NCI-H146 (cell line): ENCODE measurements at regions not wholly inside any gene's neighbourhood (a gene's known extent, or its start where the extent isn't known, plus 50 kb on each side); places are given as distances from the start of the nearest gene placed in this dataset.

Experiments used
- DNase-seq: peaks from one replicate; lab custom pipeline; 2025; lab: John Stamatoyannopoulos, UW

DNA sequence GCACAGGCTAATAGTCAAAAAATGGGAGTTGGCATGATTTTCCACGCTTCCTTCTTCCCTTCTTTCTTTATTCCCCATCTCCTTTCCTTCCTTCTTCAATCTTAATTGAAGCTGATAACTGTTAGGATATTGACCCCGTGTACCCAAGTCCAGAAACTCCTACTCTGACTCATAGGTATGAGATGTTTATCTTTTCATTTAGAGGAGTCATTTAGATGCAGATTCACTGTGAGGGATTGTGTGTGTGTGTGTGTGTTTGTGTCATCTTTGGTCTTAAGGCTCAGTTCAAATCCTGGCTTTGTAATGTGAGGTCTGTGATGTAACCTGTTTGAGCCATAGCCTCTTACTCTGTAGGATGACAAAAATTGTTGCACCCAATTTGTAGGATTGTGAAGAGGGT lies 332.0 kb upstream of the MAF start:
- DNase-seq, result no peak

DNA sequence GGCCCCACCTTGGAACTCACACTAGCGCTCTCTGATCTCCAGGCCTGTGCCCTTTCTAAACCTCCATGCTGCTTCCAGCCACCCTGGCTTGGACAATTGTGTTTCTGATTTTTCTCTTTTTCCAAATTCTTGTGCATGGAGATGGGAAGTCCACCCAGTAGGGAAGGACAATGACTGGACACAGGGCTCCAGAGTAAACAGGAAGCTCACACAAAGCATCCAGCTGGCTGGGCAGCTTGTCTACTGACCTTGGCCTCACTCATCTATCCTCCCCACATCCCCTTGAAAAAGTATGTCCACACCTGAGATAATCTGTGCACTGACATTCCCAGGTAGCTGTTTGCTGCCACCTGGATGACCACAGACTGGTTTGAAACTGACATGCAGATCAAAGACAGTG lies 331.2 kb upstream of the MAF start:
- no peak for DNase-seq

DNA sequence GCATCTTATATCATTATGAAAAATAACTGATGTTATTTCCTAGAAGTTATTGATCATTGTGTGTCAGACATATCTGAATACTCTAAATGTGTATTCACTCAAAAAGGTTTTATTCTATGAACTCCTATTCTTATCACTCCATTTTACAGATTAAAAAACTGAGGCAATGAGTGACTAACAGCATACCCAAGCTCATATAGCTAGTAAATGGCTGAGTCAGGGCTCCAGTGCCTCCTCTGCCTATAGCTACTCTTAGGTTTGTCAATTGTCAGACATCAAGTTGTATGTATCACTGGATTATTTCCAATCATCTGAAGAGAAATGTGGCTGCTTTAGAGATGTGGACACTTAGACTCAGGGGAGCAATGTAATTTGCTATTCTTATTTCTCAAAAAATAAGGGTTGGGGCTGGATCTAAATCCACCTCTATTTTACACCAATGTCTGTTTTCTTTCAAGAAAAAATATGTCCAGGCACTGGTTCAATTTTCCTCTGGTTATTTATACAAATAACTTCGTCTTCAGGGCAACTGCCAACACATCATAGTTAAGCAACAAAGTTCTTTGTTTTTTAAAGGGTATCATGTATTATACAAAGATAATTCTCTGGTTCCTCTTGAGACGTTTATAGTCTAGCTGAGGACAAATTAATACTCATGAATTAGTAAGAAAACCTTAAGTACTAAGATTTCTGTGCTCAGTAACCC lies 328.9 kb upstream of the MAF start:
- DNase-seq, result no peak

DNA sequence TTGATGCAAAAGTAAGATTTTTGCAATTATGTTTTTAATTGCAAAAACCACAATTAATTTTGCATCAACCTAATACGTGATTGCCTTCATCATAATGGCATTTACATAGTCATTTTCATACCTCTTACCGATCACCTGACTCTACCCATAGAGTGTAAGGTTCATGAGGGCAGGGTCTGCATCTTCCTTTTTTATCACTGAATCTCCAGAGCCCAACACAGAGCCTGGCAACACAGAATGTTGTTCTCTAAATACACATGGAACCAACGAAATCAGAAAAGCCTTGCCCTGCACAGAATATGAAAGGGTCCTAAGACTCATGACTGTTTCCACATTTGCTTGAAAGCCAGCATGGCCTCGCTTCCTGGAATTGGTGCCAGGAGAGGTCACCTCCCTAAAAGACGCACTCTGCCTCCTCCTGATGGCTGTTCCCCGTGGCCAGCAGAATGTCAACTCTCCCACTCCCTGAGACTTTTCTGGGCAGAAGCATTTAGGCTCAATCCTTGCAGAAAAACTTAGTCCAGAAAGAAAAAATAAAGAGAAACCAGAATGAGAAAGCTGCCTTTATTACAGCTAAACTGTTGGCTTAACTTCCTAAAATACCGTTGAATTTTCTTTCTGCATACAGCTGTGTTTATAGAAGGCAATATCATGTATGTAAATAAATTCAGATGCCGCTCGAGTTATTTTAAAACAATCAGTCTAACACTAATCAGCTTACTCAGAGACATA lies 327.8 kb upstream of the MAF start:
- no peak for DNase-seq

DNA sequence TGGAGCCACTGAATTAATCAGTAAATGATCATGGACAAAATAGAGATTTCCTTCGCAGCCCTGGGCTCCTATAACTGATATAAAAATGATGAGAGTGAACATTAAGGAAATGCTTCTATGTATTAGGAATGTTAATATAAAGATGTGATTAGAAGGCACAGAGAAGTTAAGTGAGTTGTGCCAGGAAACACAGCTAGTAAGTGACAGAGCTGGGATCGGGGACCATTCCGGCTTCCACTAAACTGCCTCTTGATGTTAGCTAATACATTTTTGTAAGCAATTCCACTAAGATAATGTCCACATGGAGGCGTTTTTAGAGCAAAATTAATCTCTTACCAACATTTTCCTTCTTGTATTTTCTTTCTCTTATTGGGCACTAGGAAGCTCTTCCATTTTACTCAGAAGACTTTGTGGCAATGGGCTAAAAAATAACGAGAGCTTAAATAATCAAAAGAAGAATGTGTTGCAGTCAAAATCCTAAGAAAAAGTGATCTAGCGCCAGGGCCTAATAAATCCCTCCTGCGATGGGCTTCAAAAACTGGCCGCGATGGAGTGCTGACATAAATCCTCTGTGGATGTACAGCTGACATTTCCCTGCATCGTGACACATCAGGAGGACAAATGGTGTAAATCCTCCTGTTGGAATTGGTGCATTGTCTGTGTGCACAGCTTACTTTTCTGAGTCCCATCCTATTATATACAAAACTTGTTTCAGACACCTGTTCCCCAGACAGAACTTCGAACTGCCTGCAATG lies 326.1 kb upstream of the MAF start:
- DNase-seq, result no peak

DNA sequence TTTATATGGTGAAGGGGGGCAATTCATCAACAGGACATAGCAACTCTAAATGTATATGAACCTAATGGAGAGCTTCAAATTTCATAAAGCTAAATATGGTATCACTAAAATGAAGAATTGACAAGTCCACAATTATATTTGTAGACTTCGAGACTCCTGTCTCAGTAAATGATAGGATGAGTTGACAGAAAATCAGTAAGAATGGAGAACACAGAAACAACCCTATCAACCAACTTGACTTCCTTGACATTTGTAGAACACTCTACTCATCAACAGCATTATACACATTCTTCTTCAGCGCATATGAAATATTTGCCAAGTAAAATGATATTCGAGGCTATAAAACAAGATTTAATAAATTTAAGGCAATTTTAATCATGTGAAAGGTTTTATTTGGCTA lies 322.9 kb upstream of the MAF start:
- no peak for DNase-seq

DNA sequence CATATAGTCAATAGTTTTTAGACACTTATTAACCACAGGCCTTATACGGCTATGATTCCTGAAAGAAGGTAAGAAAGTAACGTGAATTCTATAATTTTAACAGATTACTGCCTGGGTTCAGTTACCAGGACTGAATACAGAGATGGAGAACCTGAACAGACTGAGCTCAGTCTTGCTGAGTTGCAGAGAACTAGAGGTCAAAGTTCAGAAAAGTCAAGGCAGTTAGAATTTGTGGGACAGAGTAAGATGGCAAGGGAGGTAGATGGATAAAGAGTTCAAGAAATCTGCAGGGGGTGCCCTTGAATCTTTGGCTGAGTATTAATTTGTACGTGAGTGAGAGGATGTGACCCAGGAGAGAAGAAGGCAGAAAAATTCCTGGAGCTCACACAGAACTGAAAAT lies 320.1 kb upstream of the MAF start:
- DNase-seq, result no peak

DNA sequence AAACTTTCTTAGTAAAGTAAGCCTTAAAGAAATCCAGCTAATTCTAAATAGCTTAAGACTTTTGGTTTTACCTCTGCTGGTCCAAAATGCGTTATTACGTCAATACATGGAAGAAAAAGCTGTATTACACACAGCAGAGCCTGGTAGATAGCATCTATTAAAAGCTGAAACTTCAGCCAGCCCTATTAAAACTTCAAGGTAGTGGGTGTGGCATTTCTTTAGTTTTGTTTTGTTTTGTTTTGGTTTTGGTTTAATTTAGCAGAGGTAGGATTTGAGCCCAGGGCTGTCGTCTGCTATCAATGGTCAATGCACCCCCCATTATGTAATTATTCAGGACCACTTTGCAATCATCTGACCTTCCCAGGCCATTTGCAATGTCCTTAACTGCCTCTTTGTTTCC lies 318.4 kb upstream of the MAF start:
- no peak for DNase-seq

DNA sequence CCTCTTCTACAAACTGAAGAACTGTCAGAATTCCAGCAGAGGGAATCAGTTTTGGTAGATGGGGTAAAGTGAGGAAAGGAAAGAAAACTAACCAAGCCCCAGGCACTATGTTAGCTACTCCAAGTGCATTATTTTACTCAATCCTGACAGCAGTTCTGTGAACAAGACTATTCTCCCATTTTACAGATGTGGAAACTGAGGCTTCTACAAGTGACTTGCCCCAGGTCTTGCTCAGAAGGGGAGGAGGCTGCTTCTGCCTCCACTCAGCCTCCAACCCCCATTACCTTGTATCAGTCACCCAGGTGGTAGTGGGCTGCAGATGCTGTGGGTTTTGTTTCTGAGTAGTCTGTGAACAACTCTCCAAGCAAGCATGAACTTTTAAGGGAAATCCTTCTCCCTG lies 315.2 kb upstream of the MAF start:
- no peak for DNase-seq

DNA sequence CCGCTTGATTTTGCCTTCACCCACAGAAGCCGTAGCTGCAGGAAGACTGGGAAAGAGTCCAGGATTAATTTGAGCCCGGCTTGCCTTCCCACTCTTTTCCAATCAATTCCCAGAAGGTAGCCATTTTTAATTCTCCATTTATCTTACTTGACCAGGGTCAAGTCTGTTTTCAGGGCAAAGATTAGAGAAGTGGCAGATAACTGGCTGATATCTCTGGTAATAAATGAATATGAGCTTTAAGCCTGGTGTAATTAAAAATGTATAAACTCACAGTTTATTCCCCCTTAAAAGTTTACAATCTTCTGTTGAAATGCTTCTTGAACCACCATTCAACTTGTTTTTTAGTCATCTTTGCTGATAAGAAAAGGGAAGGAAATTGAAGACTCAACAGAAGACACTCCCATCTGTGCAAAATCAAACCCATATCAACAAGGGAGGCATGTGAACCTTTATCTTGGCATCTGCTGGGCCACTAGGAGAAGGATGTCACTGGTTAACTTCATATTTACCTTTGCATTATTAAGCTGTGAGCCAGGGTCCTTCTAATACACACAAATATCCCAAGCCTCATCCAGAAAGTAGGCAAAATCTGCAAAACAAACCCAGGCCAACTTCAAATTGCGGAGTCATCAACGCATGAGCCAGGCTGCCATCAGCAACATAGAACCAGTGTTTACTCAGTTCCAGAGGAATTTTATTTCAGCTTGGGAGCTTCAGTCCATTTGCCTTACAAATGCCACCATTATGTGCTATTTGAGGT lies 314.6 kb upstream of the MAF start:
- no peak for DNase-seq

DNA sequence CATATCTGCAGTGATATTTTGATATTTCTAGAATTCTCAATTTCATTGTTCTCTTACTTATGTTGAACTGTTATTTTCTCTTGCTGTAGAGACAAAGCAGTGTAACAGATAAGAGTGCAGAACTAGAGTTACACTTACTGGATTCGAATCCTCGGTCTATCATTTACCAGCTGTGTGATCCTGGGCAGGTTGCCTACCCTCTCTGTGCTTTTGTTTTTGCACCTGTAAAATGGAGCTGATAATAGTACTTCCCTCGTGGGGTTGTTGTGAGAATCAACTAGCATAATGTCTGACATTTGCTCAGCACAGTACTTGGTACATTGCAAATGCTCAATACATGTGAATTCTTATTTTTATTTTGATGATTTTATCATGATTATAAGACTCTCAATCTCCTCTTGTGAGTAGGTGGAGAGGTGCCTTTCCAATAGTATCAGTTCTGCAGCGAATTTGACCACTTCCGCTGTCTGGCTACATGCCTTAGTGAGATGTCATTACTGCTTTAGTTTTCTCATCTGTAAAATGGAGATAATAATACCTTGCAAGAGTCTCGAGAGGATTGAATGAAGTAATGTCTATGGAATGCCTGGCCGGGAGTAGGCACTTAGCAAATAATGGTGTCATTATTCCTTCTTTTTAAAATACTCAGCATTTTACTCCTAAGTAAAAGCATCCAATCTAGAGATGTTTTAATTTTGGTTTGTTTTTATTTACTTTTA lies 312.2 kb upstream of the MAF start:
- DNase-seq, result no peak

DNA sequence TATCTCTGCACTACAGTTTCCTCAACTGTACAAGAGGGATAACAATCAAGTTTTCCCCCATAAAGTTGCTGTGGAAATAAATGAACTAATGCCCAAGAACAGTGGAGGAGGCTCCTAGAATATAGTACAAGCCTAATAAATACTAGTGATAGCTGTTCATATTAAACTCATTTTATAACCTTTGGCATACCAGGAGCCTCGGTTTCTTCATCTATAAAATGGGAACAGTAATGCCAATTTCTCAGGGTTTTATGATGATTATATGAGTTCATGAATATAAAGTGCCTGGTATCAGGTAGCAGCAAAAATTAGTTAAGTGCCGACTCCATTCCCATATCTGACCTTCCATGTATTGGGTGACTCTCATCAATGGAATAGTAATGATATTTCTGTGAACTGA lies 311.1 kb upstream of the MAF start:
- no peak for DNase-seq

DNA sequence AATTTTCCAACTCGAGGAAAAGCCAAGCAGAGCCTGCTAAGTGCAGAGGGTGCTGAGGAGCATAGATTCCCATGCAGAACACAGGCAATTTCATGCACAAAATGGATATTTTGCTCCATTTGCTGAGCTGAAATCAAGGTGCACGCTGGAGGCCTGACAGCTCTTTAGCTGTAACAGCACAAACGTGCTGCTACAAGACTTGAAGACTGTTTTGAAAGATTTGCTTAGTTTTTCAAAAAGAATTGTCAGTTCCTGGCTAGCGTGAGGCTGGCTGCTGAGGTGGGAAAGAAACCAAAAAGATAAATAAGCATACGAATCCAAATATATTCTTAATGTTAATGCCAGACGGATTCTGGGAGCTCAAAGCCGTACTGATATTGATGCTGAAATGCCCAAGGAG lies 309.0 kb upstream of the MAF start:
- no peak for DNase-seq

DNA sequence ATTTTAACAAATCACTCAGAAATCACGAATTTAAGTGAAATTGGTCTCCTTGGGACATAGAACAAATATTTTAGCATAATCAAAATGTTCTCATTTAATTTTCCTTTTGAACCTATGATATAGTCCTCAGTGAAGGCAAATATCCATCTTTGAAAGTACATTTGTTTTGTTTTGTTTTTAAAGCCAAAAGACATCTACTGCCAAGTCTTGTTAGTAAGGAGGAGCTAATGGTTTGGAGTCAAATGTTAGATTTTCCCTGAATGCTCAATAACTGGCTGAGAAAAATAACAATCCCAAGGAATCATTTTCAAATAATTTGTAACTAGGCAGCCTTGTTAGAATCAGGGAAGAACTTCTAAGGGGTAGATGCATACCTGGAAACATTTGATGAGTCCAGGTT lies 302.9 kb upstream of the MAF start:
- DNase-seq, result no peak

DNA sequence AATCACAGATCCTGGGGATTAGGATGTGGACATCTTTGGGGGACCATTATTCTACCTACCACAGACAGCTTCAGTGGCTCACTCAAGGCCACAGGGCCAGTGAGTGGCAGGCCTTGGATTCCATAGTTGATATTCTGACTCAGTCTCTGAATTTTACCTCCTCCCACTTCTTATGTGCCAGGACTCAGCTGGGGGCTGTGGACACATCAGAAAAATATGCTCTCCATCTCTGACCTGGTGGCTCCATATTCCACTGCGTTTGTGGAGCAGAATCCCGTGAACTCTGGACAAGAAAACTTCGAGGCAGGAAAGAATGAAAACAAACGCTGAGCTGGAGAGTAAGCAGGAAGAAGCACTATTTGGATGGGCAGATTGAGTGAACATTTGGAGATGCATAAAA lies 301.8 kb upstream of the MAF start:
- DNase-seq, result no peak

DNA sequence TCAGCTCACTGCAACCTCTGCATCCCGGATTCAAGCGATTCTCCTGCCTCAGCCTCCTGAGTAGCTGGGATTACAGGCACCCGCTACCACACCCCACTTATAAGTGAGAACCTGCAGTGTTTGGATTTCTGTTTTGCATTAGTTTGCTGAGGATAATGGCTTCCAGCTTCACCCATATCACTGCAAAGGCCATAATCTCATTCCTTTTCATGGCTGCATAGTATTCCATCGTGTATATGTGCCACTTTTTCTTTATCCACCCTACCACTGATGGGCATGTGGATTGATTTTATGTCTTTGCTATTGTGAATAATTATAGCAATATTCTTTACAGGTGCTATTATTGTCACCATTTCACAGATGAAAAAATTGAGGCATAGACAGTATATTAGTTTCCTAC lies 301.0 kb upstream of the MAF start:
- DNase-seq, result no peak

DNA sequence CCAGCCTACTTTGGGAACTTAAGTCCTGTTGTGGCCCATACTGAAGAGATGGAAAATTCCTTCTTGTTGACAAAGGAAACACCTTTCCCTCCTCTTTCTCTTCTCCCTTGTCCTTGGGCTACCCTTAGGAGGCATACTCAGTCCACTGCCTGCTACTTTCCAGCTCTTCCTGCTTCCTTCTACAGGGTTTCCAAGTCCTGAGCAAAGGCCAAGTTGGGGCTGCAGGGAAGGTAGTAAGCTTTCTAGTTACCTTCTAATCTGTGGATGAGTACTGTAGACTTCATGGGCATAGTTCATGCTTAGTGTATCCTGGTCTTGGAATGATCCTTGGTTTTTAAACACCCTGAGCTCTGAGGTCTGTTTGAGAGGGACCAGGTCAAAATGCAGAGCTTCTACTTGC lies 299.2 kb upstream of the MAF start:
- DNase-seq, result no peak

DNA sequence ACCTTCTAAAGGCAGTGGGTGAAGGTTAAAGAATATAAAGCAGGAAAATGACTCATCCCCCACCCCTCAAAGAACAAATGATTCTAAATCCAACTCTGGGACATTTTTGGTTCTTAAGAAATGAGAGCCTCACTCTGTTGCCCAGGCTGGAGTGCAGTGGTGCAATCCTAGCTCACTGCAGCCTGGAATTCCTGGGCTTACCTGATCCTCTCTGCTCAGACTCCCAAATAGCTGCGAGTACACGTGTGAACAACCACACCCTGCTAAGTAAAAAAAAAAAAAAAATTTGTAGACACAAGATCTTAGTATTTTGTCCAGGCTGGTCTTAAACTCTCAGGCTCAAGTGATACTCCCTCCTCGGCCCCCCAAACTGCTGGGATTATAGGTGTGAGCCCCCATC lies 298.8 kb upstream of the MAF start:
- no peak for DNase-seq

DNA sequence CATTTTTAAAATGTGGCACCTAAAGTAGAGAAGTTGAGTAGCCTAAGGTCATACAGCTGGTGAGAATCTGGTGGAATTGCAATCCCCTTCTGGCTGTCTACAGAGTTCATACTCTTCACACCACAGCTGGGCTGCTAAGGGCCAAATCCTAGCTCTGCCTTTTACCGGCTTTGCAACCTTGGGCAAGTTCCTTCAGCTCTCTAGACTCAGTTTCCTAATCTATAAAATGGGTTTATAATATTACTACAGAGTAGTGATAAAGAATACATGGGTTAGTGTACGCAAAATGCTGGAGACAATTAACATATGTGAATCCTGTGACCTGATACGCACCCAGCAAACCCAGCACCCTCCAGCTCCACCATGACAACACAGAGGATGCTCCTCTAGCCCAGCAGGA lies 298.2 kb upstream of the MAF start:
- DNase-seq, result no peak

DNA sequence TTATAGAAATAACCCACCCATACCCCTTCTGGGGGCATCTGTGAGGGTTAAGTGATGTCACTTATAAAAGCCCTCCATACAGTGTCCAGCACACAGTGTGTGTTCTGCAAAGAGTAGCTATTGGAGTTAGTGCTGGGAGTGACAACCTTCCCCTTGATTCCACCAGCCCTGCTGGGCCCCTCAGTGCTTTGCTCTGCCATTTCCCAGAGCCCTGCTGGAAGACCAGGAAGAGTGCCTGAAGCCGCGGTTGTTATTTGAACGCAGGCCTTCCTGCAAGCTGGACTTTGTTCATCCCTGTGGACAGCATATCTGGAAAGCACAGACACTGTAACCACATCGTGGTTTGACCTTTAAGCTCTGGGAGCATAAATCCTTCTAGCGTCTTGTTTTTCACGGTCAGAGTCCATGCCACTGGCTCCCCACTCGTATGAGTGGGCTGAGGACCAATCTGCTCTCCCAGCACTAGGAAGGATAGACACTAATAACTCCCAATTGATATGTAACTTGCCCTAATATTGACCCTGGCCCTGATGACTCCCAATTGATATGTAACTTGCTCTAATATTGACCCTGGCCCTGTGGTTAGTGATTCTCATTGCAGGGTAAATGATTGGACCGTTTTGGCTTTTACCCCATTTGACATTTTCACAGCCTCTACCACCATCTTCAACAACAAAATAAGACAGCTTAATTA lies 297.1 kb upstream of the MAF start:
- no peak for DNase-seq

DNA sequence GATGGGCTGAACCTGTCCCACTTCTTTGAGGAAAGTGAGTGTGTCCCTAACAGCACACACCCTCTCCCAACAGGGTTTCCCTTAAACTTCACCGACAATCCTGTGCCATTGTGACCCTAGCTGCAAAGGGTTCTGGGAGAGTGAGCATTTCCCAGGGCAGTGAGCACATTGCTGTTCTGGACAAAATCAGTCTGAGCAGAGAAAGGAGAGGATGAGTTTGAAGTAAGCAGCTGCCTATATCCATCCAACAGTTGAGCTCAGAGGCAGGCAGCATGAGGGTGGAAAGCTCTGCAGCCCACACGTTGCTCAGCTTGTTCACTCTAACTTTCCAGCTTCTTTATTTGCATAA lies 296.5 kb upstream of the MAF start:
- DNase-seq, result no peak

DNA sequence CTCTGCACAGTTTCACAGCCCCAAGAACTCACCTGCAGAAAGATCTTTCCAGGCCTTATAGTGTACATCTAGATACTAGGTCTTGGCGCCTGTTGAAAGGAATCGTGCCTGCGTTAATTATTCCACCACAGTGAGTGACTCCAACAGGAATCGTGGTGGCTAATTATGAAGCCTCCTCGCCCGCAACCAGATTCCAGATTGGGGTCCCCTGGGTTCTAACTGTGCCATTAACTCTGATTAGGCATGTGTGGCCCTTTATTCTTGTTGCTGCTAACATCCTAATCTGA lies 295.3 kb upstream of the MAF start:
- DNase-seq, result no peak
